Parathyroid adenoma (tissue), 2 donors: ENCODE measurements at regions not wholly inside any gene's neighbourhood (a gene's known extent, or its start where the extent isn't known, plus 50 kb on each side); places are given as distances from the start of the nearest gene placed in this dataset.
"Not testable (repeated sequence)": the region's sequence is repeated elsewhere in the genome, so short reads cannot be mapped to it uniquely, and the experiment has no call there.

Experiments
- H2AFZ ChIP-seq: fragments of 300-600 bp; sonication (generic); one replicate; pipeline ENCODE4 v1.7.0; 2017; ENCODE audit warnings: antibody characterized with exemption, mild to moderate bottlenecking
- H3K27ac ChIP-seq: fragments of 300-600 bp; sonication (generic); one replicate; pipeline ENCODE4 v1.7.0; 2017
- H3K27me3 ChIP-seq: fragments of 300-600 bp; sonication (generic); one replicate; pipeline ENCODE4 v1.7.0; 2017; ENCODE audit warnings: low read length; ENCODE audit not compliant: control insufficient read depth, insufficient read depth
- H3K36me3 ChIP-seq: fragments of 300-600 bp; sonication (generic); one replicate; pipeline ENCODE4 v1.7.0; 2017; ENCODE audit warnings: low read length; ENCODE audit not compliant: control insufficient read depth, insufficient read depth
- H3K4me1 ChIP-seq: fragments of 300-600 bp; sonication (generic); one replicate; pipeline ENCODE4 v1.7.0; 2017; ENCODE audit warnings: control low read depth
- H3K4me2 ChIP-seq: fragments of 300-600 bp; sonication (generic); one replicate; pipeline ENCODE4 v1.7.0; 2017; ENCODE audit warnings: low read length
- H3K4me3 ChIP-seq: fragments of 300-600 bp; sonication (generic); one replicate; pipeline ENCODE4 v1.7.0; 2017; ENCODE audit warnings: low read depth, low read length
- H3K79me2 ChIP-seq: fragments of 300-600 bp; sonication (generic); one replicate; pipeline ENCODE4 v1.7.0; 2017; ENCODE audit warnings: control low read depth
- H3K9ac ChIP-seq: fragments of 300-600 bp; sonication (generic); one replicate; pipeline ENCODE4 v1.7.0; 2017; ENCODE audit warnings: mild to moderate bottlenecking
- H3K9me3 ChIP-seq: fragments of 300-600 bp; sonication (generic); one replicate; pipeline ENCODE4 v1.7.0; 2017; ENCODE audit warnings: low read length; ENCODE audit not compliant: control insufficient read depth
- TF ChIP-seq, protein P1 (sequence below): fragments of 300-600 bp; sonication (generic); IDR thresholded peaks from one replicate; pipeline ENCODE4 v1.7.0; 2017; ENCODE audit warnings: antibody characterized with exemption, mild to moderate bottlenecking
- donor health status: primary hyperparathyroidism.

DNA sequence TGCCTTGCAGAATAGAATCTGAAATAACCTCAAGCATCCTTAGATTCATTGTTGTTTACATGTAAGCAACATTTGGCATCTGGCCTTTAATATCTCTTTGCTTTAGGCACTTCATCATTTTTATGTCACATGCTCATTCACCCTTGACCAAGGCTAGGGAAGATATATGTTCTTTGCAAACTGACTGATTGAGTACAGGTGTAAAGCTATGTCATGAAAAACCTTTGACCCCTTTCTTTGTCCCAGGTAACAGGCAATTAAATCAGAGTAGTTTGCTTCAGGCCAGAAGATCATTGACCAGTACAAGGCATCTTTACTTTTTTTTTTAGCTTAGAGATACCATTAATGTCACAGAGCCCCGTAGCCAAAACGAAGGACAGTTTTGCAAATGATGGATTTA, 520.6 kb downstream of the STK39 start:
- Histone ChIP-seq H3K27ac (no peak overlapping the region), H3K79me2 (no peaks in the 10 kb centered on the region), H3K4me3 (no peak overlapping the region), H3K27me3 (no peaks in the 10 kb centered on the region), H3K4me2 (no peak overlapping the region), H3K36me3 (no peaks in the 10 kb centered on the region), H2AFZ (no peak overlapping the region), H3K4me1 (no peaks in the 10 kb centered on the region), H3K9ac (no peak overlapping the region), H3K9me3 (no peaks in the 10 kb centered on the region)
- TF ChIP-seq, protein P1, sequence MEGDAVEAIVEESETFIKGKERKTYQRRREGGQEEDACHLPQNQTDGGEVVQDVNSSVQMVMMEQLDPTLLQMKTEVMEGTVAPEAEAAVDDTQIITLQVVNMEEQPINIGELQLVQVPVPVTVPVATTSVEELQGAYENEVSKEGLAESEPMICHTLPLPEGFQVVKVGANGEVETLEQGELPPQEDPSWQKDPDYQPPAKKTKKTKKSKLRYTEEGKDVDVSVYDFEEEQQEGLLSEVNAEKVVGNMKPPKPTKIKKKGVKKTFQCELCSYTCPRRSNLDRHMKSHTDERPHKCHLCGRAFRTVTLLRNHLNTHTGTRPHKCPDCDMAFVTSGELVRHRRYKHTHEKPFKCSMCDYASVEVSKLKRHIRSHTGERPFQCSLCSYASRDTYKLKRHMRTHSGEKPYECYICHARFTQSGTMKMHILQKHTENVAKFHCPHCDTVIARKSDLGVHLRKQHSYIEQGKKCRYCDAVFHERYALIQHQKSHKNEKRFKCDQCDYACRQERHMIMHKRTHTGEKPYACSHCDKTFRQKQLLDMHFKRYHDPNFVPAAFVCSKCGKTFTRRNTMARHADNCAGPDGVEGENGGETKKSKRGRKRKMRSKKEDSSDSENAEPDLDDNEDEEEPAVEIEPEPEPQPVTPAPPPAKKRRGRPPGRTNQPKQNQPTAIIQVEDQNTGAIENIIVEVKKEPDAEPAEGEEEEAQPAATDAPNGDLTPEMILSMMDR: no peak

DNA sequence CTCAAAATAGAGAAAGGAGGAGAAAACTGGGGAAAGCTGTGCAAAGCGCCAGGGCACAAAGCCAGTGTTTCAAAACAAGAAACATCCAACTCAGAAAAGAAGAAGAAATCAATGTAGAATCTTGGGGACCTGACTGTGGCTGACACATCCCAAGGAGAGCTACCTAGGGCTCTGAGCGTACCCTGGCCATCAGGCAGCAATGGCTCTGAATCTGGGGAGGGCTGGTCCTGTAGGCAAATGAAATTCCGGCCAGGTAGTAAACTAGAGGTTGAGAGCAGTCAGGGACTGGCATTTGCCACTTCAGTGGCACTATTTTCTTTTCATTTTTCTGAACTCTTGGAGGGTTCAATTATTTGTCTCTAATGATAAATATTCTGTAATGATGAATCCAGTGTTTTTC, 525.8 kb downstream of the STK39 start:
- Histone ChIP-seq H3K4me2 (no peak overlapping the region), H3K4me3 (no peak overlapping the region), H3K4me1 (no peaks in the 10 kb centered on the region), H3K27me3 (no peaks in the 10 kb centered on the region), H3K9ac (no peak overlapping the region), H3K36me3 (no peaks in the 10 kb centered on the region), H3K79me2 (no peaks in the 10 kb centered on the region), H3K27ac (no peak overlapping the region), H3K9me3 (no peaks in the 10 kb centered on the region), H2AFZ (no peak overlapping the region)
- TF ChIP-seq, protein P1: no peak

DNA sequence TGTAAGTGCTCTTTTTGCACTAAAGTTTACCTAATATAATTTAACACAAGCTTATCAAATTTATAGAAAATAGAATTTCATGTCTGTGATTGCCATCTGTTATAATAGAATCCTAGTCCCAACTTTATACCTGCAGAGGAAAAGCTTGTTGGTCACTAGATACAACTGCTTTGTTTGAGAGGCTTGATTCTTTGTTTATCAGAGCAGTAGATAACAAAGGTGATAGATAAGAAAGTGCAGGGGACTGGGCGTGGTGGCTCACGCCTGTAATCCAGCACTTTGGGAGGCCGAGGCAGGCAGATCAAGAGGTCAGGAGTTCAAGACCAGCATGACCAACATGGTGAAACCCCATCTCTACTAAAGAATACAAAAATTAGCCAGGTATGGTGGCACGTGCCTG, 528.0 kb downstream of the STK39 start:
- H3K27ac ChIP-seq: no peak overlapping the region
- H3K4me3 ChIP-seq: no peak overlapping the region
- no peaks in the 10 kb centered on the region for H3K4me1 ChIP-seq
- H3K4me2 ChIP-seq: no peak overlapping the region
- H2AFZ ChIP-seq: no peak overlapping the region
- H3K79me2 ChIP-seq: no peaks in the 10 kb centered on the region
- H3K9me3 ChIP-seq: no peaks in the 10 kb centered on the region
- H3K27me3 ChIP-seq: no peaks in the 10 kb centered on the region
- TF ChIP-seq, protein P1: no peak
- H3K9ac ChIP-seq: no peak overlapping the region
- H3K36me3 ChIP-seq: no peaks in the 10 kb centered on the region

DNA sequence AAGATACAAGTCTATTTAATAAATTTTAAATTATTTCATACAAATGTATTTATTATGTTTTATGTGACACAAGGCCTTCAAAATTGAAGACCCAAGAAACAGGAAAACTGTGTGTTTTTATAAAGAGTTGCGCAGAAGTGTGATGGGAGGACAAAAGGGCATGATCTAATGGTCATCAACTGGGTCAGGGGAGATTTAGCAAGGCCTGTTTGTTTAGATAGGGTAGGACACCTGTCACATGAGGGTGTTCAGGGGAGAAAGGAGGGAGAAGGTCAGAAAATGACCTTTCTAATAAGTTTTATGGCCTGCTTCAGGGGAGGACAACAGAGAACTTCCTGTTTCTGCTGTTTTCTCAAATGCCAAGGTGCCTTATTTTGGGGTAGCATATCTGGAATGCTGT, 528.8 kb downstream of the STK39 start:
- H3K9me3 ChIP-seq: no peaks in the 10 kb centered on the region
- H3K4me3 ChIP-seq: no peak overlapping the region
- H3K36me3 ChIP-seq: no peaks in the 10 kb centered on the region
- H3K4me2 ChIP-seq: no peak overlapping the region
- H2AFZ ChIP-seq: no peak overlapping the region
- H3K4me1 ChIP-seq: no peaks in the 10 kb centered on the region
- H3K79me2 ChIP-seq: no peaks in the 10 kb centered on the region
- TF ChIP-seq, protein P1: no peak
- H3K27ac ChIP-seq: no peak overlapping the region
- H3K9ac ChIP-seq: no peak overlapping the region
- no peaks in the 10 kb centered on the region for H3K27me3 ChIP-seq

DNA sequence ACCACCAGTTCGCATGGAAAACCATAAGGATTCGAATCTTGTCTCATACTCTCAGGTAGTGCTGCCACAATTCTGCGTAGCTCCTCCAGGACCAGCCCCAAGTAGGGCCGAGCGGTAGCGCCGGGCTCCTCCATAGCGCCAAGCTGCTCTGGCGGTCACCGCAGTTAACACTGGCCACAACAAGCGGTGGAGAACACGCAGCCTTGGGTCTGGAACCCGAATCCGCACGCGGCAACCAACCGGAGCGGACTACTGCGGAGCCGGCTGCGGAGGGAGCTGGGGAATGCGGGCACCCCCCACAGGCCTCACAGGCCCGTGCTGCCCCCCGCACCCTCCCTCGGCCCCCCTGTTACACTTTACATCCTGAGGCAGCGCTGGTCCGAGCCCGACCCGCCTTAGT, 531.5 kb downstream of the STK39 start:
- no peaks in the 10 kb centered on the region for H3K27me3 ChIP-seq
- no peaks in the 10 kb centered on the region for H3K79me2 ChIP-seq
- H3K9me3 ChIP-seq: peaks cover 3% of the 10 kb centered on the region
- H3K4me3 ChIP-seq: no peak overlapping the region
- H3K4me2 ChIP-seq: no peak overlapping the region
- no peak overlapping the region for H3K27ac ChIP-seq
- no peak overlapping the region for H3K9ac ChIP-seq
- TF ChIP-seq, protein P1: no peak
- H2AFZ ChIP-seq: no peak overlapping the region
- no peaks in the 10 kb centered on the region for H3K4me1 ChIP-seq
- no peaks in the 10 kb centered on the region for H3K36me3 ChIP-seq

DNA sequence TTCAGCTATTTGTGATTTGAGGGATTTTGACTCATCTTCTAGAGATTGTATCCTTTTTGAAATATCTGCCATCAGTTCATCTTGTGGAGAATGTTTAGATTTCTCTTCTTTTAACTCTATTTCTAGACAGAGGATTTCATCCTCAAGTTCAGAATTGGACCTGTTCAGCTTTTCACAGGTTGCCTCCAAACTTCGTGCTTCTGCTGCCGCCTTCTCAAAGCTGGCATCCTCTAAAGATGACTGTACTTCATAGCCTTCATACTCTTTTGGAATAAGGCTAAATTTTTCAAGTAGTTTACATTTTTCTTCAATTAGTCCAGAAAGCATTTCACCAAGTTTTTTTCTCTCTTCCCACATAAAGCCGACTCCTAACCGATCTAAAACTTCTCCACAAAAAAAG, 531.9 kb downstream of the STK39 start:
- H3K9me3 ChIP-seq, H3K9ac ChIP-seq, H3K36me3 ChIP-seq, H2AFZ ChIP-seq, H3K4me2 ChIP-seq, H3K4me1 ChIP-seq, H3K27ac ChIP-seq, H3K79me2 ChIP-seq, H3K4me3 ChIP-seq, H3K27me3 ChIP-seq: not testable (repeated sequence)
